HEK293 (cell line): ENCODE measurements at regions not wholly inside any gene's neighbourhood (a gene's known extent, or its start where the extent isn't known, plus 50 kb on each side); places are given as distances from the start of the nearest gene placed in this dataset.

Experiments
- CTCF ChIA-PET: fragments of 350-600 bp; formaldehyde crosslinking; extraction: SDS; loops from one replicate; lab custom pipeline; 2021; ENCODE audit warnings: antibody characterized with exemption; lab: Yijun Ruan, JAX
- POLR2A ChIA-PET: fragments of 300-600 bp; formaldehyde crosslinking; extraction: SDS; loops from one replicate; lab custom pipeline; 2020; ENCODE audit warnings: antibody characterized with exemption, inconsistent platforms; lab: Yijun Ruan, JAX
- H3K27ac ChIP-seq: fragments of 200-500 bp; sonication (Bioruptor generic); 2 replicates; pipeline ENCODE4 v1.5.1; 2014; ENCODE audit warnings: low read depth, low read length, control low read depth, inconsistent platforms; ENCODE audit errors: extremely low read depth
- H3K36me3 ChIP-seq, 2 experiments: fragments of 200-500 bp in 1 of 2; sonication (Bioruptor generic) in 1 of 2; 1 replicate in 1 of 2; 2 replicates in 1 of 2; pipeline ENCODE4 v1.5.1; 2014 to 2017; ENCODE audit warnings: inconsistent platforms in 2 of 2, low read length in 2 of 2; ENCODE audit not compliant: control insufficient read depth in 2 of 2, insufficient read depth in 1 of 2
- H3K4me1 ChIP-seq: fragments of 200-500 bp; sonication (Bioruptor generic); 2 replicates; pipeline ENCODE4 v1.5.1; 2014; ENCODE audit warnings: mild to moderate bottlenecking, low read length, inconsistent platforms; ENCODE audit not compliant: control insufficient read depth, insufficient read depth
- H3K4me3 ChIP-seq: 2 replicates; pipeline ENCODE4 v1.5.1; 2011; ENCODE audit warnings: low read depth, mild to moderate bottlenecking, control low read depth, low read length, moderate library complexity
- H3K9me3 ChIP-seq: fragments of 200-500 bp; sonication (Bioruptor generic); 2 replicates; pipeline ENCODE4 v1.5.1; 2014; ENCODE audit warnings: low read depth, low read length, inconsistent platforms; ENCODE audit not compliant: control insufficient read depth, insufficient read depth
- CTCF ChIP-seq: fragments of 450-650 bp; formaldehyde crosslinking; IDR thresholded peaks from 2 replicates; pipeline ENCODE4 v1.5.1; 2016; ENCODE audit warnings: missing biosample characterization, missing genetic modification characterization
- MYNN ChIP-seq: fragments of 450-650 bp; formaldehyde crosslinking; IDR thresholded peaks from 2 replicates; pipeline ENCODE4 v1.5.1; 2016; ENCODE audit warnings: missing biosample characterization, missing genetic modification characterization, borderline replicate concordance
- PRDM1 ChIP-seq: fragments of 450-650 bp; formaldehyde crosslinking; IDR thresholded peaks from 2 replicates; pipeline ENCODE4; 2016; ENCODE audit warnings: missing biosample characterization, missing genetic modification characterization
- PRDM6 ChIP-seq: fragments of 450-650 bp; formaldehyde crosslinking; IDR thresholded peaks from 2 replicates; pipeline ENCODE4 v1.5.1; 2017; ENCODE audit warnings: missing biosample characterization, missing genetic modification characterization
- WT1 ChIP-seq: fragments of 450-650 bp; formaldehyde crosslinking; IDR thresholded peaks from 2 replicates; pipeline ENCODE4 v1.5.1; 2016; ENCODE audit warnings: missing biosample characterization, missing genetic modification characterization
- ZFP41 ChIP-seq: fragments of 450-650 bp; formaldehyde crosslinking; IDR thresholded peaks from 2 replicates; pipeline ENCODE4 v1.5.1; 2016; ENCODE audit warnings: missing biosample characterization, missing genetic modification characterization, borderline replicate concordance
- ZIC2 ChIP-seq: fragments of 450-650 bp; formaldehyde crosslinking; IDR thresholded peaks from 2 replicates; pipeline ENCODE4 v1.5.1; 2016; ENCODE audit warnings: missing biosample characterization, missing genetic modification characterization
- ZNF148 ChIP-seq: fragments of 450-650 bp; formaldehyde crosslinking; IDR thresholded peaks from 2 replicates; pipeline ENCODE4 v1.5.0; 2017; ENCODE audit warnings: missing biosample characterization, missing genetic modification characterization, borderline replicate concordance
- ZNF214 ChIP-seq: fragments of 450-650 bp; formaldehyde crosslinking; IDR thresholded peaks from 2 replicates; pipeline ENCODE4 v1.5.1; 2017; ENCODE audit warnings: missing biosample characterization, mild to moderate bottlenecking, missing genetic modification characterization, borderline replicate concordance
- ZNF398 ChIP-seq: fragments of 450-650 bp; formaldehyde crosslinking; IDR thresholded peaks from 2 replicates; pipeline ENCODE4 v1.5.1; 2017; ENCODE audit warnings: missing biosample characterization, missing genetic modification characterization
- ZNF426 ChIP-seq: fragments of 450-650 bp; formaldehyde crosslinking; IDR thresholded peaks from 2 replicates; pipeline ENCODE4 v1.5.1; 2017; ENCODE audit warnings: missing biosample characterization, missing genetic modification characterization, mild to moderate bottlenecking, inconsistent platforms, moderate library complexity
- ZNF473 ChIP-seq: fragments of 450-650 bp; formaldehyde crosslinking; IDR thresholded peaks from 2 replicates; pipeline ENCODE4 v1.5.1; 2017; ENCODE audit warnings: missing biosample characterization, missing genetic modification characterization
- ZNF48 ChIP-seq: fragments of 450-650 bp; formaldehyde crosslinking; IDR thresholded peaks from 2 replicates; pipeline ENCODE4 v1.5.1; 2016; ENCODE audit warnings: missing biosample characterization, missing genetic modification characterization
- ZNF513 ChIP-seq: fragments of 450-650 bp; IDR thresholded peaks from 2 replicates; pipeline ENCODE4 v1.5.1; 2018; ENCODE audit warnings: missing biosample characterization, missing genetic modification characterization
- ZNF521 ChIP-seq: fragments of 450-650 bp; formaldehyde crosslinking; IDR thresholded peaks from 2 replicates; pipeline ENCODE4 v1.5.1; 2017; ENCODE audit warnings: missing biosample characterization, mild to moderate bottlenecking, missing genetic modification characterization
- ZNF560 ChIP-seq: fragments of 450-650 bp; formaldehyde crosslinking; IDR thresholded peaks from 2 replicates; pipeline ENCODE4 v1.5.1; 2017; ENCODE audit warnings: missing biosample characterization, missing genetic modification characterization, borderline replicate concordance
- ZNF600 ChIP-seq: fragments of 450-650 bp; formaldehyde crosslinking; IDR thresholded peaks from 2 replicates; pipeline ENCODE4 v1.5.1; 2016; ENCODE audit warnings: missing biosample characterization, missing genetic modification characterization
- ZNF645 ChIP-seq: fragments of 450-650 bp; formaldehyde crosslinking; IDR thresholded peaks from 2 replicates; pipeline ENCODE4; 2016; ENCODE audit warnings: missing biosample characterization, missing genetic modification characterization
- ZNF677 ChIP-seq: fragments of 450-650 bp; IDR thresholded peaks from 2 replicates; pipeline ENCODE4 v1.5.0; 2018; ENCODE audit warnings: missing biosample characterization, mild to moderate bottlenecking, missing genetic modification characterization, moderate library complexity
- ZNF791 ChIP-seq: fragments of 450-650 bp; formaldehyde crosslinking; IDR thresholded peaks from 2 replicates; pipeline ENCODE4 v1.5.1; 2016; ENCODE audit warnings: missing biosample characterization, missing genetic modification characterization
- ZSCAN16 ChIP-seq: fragments of 450-650 bp; formaldehyde crosslinking; IDR thresholded peaks from 2 replicates; pipeline ENCODE4 v1.5.1; 2016; ENCODE audit warnings: missing biosample characterization, missing genetic modification characterization

- CTCF ChIA-PET: no interaction called here
Measured at GRCh38 chr5:100421360-100421759, 113.8 kb upstream of the FAM174A start.

GRCh38 chr5:100418231-100418630 is 116.9 kb upstream of the FAM174A start:
- H3K4me1 ChIP-seq: no peaks in the 10 kb centered on the region
- POLR2A ChIA-PET: no interaction called here
- CTCF ChIA-PET: no interaction called here
- no peaks in the 10 kb centered on the region for H3K9me3 ChIP-seq
- H3K4me3 ChIP-seq: no peak overlapping the region
- no peak overlapping the region for H3K27ac ChIP-seq
- H3K36me3 ChIP-seq: no peaks in the 10 kb centered on the region
- TF ChIP-seq ZNF48 (tag by site-specific recombination): no peak
- TF ChIP-seq ZNF426 (tag by site-specific recombination): no peak
- TF ChIP-seq ZNF645 (tag by site-specific recombination): no peak
- TF ChIP-seq ZFP41 (tag by site-specific recombination): no peak
- TF ChIP-seq WT1: no peak
- TF ChIP-seq ZNF398: no peak
- TF ChIP-seq ZNF513: no peak
- TF ChIP-seq ZNF677 (tag by site-specific recombination): no peak
- no peak for TF ChIP-seq ZNF214 (tag by site-specific recombination)
- no peak for TF ChIP-seq ZIC2 (tag by site-specific recombination)
- TF ChIP-seq PRDM6 (tag by site-specific recombination): no peak
- TF ChIP-seq ZNF521: no peak
- TF ChIP-seq MYNN (tag by site-specific recombination): no peak
- TF ChIP-seq ZNF600 (tag by site-specific recombination): no peak
- TF ChIP-seq ZNF473 (tag by site-specific recombination): no peak
- no peak for TF ChIP-seq CTCF (tag by site-specific recombination)
- TF ChIP-seq, all 188 proteins: peak for 0

More at GRCh38 chr5:100421360-100421759, 113.8 kb upstream of the FAM174A start:
- no peaks in the 10 kb centered on the region for H3K4me1 ChIP-seq
- no peaks in the 10 kb centered on the region; the same call in 1 of the 2 replicates for H3K9me3 ChIP-seq
- no peak overlapping the region for H3K27ac ChIP-seq
- no peak overlapping the region for H3K4me3 ChIP-seq
- POLR2A ChIA-PET: no interaction called here
- H3K36me3 ChIP-seq: no peaks in the 10 kb centered on the region
- no peak for TF ChIP-seq ZSCAN16 (tag by site-specific recombination)
- no peak for TF ChIP-seq ZNF560 (tag by site-specific recombination)
- TF ChIP-seq PRDM1 (tag by site-specific recombination): no peak
- no peak for TF ChIP-seq ZNF148 (tag by site-specific recombination)
- no peak for TF ChIP-seq ZNF791 (tag by site-specific recombination)
